Right forelimb (tissue), 1 donor: ENCODE measurements at regions not wholly inside any gene's neighbourhood (a gene's known extent, or its start where the extent isn't known, plus 50 kb on each side); places are given as distances from the start of the nearest gene placed in this dataset.
A peak's percentile ranks its signal among the peaks of the same experiment; 100 is the strongest.
"Not testable (repeated sequence)": the region's sequence is repeated elsewhere in the genome, so short reads cannot be mapped to it uniquely, and the experiment has no call there.

Experiments used
- DNase-seq: peaks from one replicate; pipeline ENCODE4 v3.0.0-alpha.2; 2018

DNA sequence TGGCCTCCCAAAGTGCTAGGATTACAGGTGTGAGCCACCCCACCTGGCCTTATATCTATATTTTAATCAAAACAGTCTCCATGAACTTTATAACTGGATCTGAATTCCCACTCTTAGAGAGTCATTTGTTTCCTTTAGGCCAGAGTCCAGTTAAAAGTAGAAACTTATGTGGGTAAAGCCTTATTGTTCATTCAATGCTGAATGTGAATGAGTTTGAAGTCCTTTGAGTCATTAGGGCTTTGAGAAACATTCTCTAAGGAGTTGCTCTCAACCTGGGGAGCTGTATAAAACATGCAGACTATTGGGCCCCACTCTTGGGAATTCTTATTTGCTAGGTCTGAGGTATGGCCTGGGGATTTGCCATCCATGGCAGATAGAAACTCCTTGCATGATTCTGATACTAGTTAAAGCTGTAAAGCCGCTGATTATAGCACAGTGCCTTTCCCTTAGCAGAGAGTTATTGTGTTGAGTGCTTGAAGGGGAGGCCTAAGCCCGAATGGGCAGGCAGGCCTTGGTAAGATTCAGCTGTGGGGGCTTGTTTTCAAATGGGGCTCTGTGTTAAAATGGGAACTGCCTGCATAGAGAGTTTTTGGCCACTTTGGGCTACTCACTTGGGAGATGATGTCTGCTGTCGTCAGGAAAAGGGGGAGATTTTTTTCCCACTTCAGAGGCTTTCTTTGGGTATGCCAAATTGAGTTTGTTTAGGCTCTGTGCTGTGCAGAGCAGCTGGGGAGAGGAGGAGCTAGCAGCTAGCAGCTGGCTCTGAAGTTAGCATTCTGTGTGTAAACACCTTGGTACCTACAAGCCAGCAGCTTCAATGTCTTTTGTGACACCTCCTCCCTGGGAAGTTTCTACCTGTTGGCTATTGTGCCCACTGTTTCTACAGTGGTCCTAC is 117.5 kb downstream of the DACT1 start:
- DNase-seq, result no peak

DNA sequence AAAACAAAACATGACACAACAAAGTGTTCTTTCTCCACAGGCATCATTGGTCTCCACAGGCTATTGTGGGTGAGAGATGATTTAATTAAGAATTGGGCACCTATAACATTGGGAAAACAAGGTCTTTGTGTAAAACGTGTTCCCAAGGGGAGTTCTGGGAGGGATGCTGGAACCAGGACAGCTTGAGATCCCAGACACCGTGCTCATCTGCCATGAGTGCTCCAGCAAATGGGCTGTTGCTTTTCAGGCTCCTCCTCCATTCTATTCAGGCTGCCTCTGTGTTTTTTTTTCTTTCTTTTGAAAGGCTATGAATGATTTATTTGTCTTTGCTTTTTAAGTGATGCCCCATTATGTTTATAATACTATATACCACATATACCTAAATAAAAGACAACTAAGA is 122.4 kb downstream of the DACT1 start:
- DNase-seq, result no peak

DNA sequence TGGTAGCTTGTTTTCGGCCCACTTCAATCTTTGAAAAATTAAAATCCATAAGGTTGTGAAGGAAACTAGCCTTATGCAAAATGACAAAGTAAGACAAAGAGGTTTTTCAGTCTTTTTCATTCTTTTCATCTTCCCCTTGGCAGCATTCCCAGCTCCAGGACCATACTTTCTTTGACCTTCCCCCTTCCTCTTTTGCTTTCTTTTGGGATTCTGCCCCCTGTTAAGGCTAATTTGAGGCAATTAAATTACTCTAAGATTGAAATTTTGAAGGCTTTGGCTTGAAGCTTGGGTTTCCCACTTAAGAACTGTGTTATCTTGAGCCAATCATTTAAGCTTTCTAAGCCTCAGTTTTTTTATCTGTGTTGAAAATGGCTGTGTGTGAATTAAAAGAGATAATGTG is 124.9 kb downstream of the DACT1 start:
- no peak for DNase-seq

DNA sequence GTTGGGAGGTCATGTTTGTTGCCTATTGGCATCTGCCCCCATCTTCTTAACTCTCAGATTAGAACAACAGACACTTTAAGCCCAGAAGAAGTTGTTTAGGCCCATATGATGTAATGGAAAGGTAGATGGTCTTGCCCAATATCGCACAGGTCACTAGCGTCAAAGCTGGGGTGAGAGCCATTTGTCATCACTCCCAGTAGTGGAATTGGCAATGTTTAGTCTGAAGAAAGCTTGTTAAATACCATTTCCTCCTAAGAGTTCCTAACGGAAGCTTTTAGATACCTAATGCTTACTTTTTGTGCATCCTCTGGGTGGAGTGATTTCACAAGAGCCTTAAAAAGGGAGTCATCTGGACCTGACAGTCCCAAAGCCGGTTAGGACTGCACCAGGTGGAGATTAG is 125.4 kb downstream of the DACT1 start:
- DNase-seq, result no peak

DNA sequence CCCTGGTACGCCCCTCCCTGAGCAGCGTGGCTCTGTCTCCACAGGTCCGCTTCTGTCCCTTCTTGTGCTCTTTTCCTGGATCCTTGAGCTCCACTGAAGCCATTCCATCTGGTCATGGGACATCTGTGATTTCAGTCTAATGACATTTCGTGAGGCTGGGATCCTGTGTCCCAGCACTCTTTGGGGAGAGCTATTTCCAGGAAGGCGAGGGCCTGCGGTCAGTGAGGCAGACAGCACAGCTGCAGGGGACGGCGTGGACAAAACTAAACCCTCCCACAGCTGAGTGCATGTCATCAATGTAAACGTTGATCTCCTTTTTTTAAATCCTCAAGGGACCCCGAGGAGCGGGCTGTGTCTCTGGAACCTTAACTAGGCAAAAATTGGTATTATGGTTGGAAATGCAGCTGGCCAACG is 127.7 kb downstream of the DACT1 start:
- peak; percentile 73 for DNase-seq

DNA sequence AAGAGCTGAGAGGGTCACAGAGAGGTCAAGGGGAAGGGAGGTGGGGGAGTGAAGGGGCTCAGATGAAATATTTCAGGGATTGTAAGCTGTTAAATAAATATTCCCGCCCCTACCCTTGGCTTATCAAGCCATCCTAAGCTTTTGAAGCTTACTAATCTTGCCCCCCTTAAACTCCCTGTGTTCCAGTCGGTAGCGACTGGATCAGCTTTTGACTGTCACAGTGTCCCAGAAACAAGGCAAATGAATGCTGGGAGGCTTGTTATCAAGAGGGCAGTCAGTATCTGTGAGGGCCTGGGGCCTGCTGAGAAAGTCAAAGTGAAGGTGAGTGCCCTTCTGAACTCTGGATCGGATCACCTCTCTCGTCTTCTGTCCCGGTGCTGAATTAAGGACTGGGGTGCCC is 128.1 kb downstream of the DACT1 start:
- DNase-seq, result no peak

DNA sequence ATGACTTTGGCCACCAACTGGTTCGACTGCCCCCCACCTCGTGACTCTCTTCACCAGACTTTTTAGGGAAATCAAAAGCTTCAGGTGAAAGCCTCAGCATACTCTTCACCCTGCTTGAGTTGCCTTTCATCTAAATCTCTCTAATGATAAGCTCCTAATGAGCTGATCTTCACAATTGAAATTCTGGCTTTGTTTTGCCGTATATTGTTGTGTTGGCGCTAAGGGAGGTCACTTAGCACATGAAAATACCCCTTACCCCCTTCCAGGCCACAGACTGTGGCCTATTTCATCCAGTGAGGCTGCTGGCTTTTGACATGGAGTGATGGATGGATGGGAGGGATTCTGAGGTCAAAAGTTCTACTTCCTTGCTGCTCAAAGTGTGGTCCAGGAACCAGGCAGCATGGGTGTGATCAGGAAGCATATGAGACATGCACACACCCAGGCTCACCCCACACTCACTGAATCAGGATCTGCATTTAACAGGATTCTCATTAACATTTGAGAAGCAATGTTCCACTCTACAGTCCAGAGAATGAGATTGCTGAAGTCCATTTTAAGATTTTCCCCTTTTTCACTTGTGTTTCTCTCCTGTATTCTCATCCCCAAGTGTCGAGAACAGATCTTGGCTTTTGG is 131.4 kb downstream of the DACT1 start:
- DNase-seq, result no peak

DNA sequence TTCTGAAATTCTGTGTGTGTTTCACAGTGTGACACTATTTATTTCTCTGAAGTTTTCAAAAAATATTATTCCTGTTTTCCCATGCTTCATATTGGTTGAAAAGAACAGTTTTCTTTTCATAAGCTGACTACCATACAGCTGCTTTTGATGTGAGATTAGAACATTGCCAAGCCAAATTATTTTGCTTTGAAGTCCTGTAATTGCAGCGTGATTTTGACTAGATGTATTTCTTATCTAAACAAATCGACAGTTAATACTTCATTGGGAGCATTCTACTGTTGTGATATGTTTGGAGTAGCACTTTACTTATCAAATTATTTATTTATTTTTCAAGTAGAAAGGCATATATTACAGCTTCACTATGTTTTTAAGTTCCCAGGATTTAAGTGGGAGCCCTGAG is 132.0 kb downstream of the DACT1 start:
- DNase-seq, result no peak

DNA sequence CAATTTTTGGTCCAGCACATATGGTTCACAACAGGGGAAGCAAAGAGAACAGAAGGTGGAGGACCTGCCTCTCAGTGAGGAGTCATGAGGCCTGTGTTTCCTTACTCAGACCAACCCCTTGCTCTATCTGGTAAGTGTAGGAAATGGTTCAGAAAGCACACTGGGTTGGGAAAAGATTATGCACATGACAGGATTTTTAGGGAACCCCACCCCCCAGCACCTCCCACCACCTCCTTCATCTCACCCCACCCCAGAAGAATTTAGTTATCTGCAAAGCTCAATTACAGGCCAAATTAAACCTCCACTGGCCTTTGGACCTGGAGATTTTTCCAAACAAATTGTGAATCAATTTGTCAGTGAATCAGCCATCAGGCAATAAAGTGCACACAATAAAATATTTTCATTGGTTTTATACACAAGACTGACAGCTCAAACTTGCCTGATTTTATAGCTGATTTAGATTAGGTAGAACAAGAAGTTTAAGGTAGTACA is 132.8 kb downstream of the DACT1 start:
- DNase-seq, result no peak

DNA sequence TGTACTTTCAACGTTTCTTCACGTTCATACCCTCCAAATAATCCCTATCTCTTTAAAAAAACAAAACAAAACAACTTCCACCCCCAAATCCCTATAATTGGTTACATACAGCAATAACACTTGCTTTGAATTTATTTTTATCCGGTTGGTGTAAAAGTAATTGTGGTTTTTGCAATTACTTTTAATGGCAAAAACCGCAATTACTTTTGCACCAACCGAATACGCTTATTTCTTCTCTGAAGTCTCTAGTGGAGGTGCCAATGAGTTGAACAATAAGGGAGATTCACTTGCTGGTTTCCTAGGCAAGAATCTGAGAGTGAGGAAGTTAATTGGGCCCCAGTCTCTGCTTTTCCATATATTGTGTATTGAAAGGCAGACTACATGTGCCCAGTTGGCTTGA is 133.3 kb downstream of the DACT1 start:
- no peak for DNase-seq

DNA sequence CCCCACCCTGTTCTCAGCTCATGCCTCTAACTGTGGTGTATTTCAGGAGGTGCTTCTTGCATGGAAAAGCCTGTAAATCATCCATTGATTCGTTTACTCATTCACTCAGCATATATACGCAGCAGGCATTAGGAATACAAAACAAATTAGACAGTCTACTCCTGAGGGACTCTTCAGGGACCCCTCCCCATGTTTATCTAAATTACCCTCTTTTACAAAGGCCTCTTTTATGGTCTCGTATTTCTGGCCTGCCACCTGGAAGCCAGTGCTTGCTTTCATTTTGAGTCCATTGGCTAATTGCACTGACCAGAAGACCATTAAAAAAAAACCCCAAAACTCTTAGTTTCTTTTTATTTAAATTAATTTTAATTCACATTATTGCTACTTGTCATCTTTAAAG is 134.4 kb downstream of the DACT1 start:
- no peak for DNase-seq

DNA sequence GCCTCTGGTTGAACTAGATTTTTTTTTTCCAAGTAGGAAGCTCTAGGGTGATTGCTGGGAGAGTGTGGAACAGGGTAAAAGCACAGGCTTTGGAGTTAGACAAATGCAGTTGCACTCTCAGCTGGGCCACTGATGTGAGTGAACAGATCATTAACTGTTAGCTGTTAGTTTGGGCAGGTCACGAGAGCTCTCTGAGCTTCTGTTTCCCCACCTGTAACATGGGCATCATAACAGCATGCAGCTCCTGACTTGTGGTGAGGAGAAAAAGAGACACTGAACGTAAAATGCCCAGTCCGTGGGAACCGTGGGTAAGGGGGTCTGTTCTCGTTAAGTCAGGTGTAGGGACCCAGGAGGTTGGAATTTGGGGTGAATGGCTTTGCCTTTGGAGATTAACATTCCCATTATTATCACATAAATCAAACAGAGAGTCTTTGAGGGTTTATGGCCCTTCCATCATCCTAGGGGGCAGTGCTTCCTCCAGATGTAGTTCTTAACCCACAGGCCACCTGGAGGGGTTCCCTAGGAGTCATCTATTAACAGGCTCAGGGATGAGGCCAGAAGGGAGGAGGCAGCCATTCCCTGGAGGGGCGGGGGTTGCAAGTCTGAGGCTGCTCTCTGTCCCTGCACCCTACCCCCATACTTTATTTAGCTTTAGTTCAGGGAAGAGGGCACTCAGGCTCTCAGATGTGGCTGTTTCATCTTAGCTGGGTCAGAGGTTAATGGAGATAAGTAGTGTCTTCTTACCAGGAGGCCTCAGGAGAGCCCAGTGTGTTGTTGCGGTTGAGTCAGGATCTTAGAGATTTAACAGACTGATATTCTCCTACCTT is 135.2 kb downstream of the DACT1 start:
- no peak for DNase-seq

DNA sequence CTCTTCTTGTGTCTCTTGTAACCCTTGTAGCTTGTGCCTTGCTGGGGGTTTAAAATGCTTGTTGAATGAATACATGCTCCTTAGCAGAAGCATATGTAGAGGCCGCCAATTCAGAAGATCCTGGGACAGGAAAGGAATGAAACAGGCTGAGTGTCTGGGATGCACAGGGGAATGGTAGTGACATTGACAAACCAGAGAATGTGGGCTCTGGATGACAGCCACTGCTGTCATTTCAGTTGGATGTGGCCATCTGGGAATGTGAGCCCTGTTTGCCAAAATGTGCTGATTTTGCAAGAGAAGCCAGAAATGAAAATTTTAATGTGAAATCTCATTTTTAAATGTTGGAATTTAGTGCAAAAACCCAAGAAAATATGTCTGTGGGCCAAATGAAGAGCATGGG is 136.8 kb downstream of the DACT1 start:
- no peak for DNase-seq

DNA sequence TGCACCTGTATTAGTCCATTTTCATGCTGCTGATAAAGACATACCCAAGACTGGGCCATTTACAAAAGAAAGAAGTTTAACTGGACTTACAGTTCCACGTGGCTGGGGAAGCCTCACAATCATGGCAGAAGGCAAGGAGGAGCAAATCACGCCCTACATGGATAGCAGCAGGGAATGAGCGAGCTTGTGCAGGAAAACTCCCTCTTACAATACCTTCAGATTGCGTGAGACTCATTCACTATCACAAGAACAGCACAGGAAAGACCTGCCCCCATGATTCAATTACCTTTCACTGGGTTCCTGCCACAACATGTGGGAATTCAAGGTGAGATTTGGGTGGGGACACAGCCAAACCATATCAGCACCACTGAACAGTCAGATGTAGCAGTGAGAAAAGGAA is 137.4 kb downstream of the DACT1 start:
- not testable (repeated sequence) for DNase-seq

DNA sequence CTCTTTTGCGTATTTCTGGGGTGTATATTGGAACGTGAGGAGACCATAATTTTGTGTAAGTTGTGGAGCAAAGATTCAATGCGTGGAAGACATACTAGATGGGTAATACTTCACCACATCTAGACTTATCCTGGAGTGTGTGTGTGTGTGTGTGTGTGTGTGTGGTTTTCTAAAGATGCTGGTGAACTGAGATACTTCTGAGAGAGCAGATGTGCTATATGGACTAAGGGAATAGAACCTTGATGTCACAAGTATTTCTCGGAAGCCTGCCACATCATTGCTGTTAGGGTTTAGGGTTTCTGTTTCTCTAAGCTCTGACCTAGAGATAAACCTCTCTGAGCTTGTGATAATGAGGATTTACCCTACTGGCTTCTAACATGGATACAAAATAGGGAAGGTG is 138.8 kb downstream of the DACT1 start:
- DNase-seq, result no peak

DNA sequence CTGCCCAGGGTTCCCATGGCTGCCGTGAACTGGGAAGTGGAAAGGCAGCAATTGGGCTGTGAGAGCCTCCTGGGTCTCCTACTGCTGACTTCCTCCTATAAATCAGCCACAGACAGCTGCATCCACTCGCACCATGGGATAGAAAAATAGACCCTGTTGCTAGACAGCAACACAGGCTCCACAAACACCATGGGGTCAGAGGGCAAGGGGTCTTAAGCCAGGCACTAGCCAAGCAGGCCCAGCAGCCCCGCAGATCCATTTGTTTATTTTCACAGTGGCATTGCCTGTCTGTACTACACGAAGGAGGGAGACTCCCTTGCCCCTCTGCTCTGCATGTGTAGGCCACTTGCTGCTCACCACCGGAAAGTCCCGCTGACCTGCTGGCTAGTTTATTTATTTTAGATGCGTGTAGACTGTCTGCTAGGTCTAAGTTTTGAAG is 139.8 kb downstream of the DACT1 start:
- DNase-seq, result no peak

DNA sequence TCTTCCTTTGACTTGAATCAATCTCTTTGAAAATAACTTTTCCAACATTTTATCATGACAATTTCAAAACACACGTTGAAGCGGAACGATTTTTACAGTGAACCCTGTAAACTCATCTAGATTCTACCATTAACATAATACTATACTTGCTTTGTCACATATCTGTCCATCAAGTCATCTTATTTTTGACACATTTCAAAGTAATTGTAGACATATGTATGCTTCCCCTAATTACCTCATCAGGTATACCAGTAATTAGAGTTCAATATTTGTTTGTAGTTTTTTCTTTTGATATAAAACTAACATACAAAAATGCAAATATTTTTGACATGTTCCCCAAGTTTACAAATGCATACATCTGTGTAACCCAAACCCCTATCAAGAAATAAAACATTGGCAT is 140.4 kb downstream of the DACT1 start:
- DNase-seq, result no peak

DNA sequence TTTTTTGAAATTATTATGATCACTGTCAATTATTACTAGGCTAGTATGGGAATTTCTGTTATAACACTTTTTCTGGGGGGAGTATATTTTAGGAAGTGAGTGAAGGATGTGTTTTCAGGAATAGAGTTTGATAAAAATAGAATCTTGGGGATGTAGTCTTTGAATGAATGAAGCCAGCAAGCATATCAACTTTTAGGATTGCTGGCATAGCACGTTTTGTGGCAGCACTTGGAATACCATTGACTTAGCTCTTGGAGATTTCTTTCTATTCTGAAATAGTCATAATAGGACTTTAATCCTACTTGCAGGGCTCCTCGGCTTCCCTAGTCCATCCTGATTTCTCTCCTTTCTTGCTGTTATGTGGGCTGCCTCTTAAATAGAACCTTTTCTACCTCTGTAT is 141.6 kb downstream of the DACT1 start:
- DNase-seq, result no peak

DNA sequence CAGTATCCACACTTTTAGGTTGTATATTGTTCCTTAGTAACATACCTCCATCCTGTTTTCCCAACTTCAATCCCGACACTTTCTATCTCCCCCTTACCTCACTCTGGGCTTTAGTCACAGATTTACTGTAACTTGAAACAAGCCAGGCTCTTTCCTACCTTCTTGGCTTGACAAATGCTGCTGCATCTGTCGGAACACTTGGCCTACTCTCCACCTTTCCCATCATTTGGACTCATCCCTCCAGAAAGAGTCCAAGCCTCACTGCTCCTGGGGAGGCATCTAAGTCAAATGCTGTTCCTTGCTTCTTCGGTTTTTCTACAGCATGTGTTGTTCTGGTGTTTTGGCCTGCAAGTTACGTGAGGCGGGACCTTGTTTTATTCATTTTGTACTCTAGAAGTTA is 142.4 kb downstream of the DACT1 start:
- no peak for DNase-seq

DNA sequence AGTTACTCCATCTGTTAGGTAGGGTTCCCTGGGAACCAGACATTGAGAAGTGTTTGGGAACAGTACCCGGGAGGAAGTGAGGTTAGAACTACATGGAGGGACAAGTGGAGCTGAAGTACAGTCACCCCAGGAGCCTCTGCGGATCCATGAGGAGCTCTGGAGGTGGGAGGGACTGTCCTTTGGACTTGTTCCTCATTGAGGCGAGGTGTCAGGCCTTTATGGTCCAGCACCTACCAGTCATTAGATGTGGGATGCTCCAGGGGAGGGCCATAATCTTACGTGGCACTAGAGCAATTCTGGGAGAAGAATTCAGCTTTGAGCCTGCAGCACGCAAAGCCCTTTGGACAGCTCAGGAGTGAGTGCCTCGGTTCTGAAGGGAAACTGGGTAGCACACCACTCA is 142.8 kb downstream of the DACT1 start:
- no peak for DNase-seq

DNA sequence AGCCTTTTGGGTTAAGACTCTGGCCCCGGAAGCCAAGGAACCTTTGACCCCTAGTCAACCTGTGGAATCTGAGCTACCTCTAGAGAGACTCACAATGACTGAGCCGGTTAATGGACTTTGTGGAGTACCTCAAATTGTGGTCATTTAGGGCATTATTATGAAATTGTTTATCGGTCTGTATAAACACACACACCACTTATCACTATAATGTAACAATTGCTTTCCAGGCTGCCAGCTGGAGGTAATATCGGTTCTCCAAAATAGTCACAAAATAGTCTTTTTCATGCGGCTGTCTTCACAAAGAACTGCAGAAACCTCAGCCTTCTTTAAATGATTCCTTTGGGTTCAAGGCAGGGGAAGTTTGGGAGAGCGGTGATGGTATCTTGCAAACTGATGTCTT is 144.2 kb downstream of the DACT1 start:
- DNase-seq, result no peak

DNA sequence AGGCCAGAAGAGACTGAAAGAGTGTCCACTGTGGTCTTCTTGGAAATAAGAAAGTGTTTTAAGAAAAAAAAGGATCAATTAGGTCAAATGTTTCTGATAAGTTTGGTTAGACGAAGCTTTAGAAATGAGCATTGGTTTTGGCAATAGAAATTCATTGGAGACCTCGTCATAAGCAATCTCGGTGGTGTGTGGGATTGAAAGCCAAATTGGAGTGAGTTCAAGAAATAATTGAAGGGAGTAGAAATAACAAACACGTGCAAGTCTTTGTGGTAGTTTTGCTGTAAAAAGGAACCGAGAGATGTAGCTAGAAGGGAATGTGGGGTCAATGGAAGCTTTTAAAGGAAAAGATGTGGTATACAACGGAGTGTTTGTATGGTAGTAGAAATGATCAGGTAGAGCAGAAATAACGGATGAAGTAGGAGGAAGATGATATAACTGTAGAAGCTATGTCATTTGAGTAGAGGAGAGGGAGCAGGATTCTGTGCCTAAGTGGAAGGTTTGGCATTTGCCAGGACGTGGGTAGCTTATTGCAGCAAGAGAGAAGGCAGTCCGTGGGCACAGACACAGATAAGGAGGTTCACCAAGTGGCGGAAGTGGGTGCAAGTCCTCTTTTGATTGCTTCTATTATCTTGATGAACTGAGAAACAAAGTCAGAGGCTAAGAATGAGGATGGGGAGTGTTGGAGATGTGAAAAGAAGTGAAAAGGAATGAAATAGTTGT is 146.2 kb downstream of the DACT1 start:
- DNase-seq, result no peak

DNA sequence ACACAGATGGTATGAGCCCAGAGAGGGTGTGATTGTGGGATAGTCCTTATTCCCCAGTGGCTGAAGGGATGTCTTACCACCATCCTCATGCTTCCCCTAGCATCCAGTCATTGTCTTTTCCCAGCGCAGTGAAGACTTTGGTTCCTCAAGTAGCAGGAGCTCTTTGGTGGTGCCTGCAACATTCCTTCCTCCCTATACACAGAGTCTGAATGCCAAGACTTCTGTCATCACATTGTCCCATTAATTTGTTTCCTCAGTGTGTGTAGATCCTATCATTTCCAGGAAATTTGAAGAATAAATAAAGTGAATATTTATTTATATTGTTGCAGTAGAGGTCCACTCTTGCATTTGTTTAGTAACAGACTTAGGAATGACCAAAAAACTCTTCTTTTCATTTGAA is 147.2 kb downstream of the DACT1 start:
- no peak for DNase-seq
